HFFc6 (cell line): ENCODE measurements at regions not wholly inside any gene's neighbourhood (a gene's known extent, or its start where the extent isn't known, plus 50 kb on each side); places are given as distances from the start of the nearest gene placed in this dataset.
A peak's percentile ranks its signal among the peaks of the same experiment; 100 is the strongest.

Experiments
- DNase-seq: peaks from one replicate; pipeline ENCODE4 v3.0.0-alpha.2; 2018
- H3K27ac Mint-ChIP-seq: 2 replicates; pipeline ENCODE4 v1.8.0; 2020; ENCODE audit warnings: mild to moderate bottlenecking, mixed read lengths
- H3K27me3 Mint-ChIP-seq: 2 replicates; pipeline ENCODE4 v1.8.0; 2021; ENCODE audit warnings: mild to moderate bottlenecking, moderate library complexity, mixed read lengths; ENCODE audit not compliant: insufficient read depth
- H3K36me3 Mint-ChIP-seq: 2 replicates; pipeline ENCODE4 v1.8.0; 2021; ENCODE audit warnings: low read depth, mixed read lengths
- H3K4me1 Mint-ChIP-seq: 2 replicates; pipeline ENCODE4 v1.8.0; 2020; ENCODE audit warnings: low read depth, mixed read lengths
- H3K4me3 Mint-ChIP-seq: 2 replicates; pipeline ENCODE4 v1.8.0; 2020; ENCODE audit warnings: mild to moderate bottlenecking, moderate library complexity, mixed read lengths
- H3K9me3 Mint-ChIP-seq: 2 replicates; pipeline ENCODE4 v1.8.0; 2020; ENCODE audit warnings: mild to moderate bottlenecking, mixed read lengths
- TF ChIP-seq, protein P1 (sequence below): fragments of 200-600 bp; sonication (generic); IDR thresholded peaks from 2 replicates; pipeline ENCODE4 v1.5.0; 2021; ENCODE audit warnings: antibody characterized with exemption, mild to moderate bottlenecking

DNA sequence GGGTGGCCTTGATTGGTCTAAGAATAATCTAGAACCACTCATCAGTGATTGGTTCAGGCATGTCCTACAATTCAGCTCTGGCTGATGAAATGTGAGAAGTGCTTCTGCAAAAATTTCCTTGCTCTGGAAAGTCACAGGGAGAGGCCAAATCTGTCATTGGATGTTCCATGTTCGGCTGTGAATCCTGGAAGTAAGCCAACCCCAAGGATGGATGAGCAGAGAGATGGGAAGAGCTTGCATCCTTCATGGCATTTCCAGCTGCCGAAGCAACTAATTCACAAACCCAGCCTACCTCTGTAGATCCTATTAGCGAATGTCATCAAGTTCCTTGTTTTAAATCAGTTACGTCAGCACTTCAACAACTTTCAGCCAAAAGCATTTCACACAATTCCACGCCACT is 187.2 kb upstream of the SOX4 start:
- peaks cover 3% of the 10 kb centered on the region for H3K27me3 Mint-ChIP-seq
- no peaks in the 10 kb centered on the region for H3K36me3 Mint-ChIP-seq
- H3K27ac Mint-ChIP-seq: no peak overlapping the region
- TF ChIP-seq, protein P1, sequence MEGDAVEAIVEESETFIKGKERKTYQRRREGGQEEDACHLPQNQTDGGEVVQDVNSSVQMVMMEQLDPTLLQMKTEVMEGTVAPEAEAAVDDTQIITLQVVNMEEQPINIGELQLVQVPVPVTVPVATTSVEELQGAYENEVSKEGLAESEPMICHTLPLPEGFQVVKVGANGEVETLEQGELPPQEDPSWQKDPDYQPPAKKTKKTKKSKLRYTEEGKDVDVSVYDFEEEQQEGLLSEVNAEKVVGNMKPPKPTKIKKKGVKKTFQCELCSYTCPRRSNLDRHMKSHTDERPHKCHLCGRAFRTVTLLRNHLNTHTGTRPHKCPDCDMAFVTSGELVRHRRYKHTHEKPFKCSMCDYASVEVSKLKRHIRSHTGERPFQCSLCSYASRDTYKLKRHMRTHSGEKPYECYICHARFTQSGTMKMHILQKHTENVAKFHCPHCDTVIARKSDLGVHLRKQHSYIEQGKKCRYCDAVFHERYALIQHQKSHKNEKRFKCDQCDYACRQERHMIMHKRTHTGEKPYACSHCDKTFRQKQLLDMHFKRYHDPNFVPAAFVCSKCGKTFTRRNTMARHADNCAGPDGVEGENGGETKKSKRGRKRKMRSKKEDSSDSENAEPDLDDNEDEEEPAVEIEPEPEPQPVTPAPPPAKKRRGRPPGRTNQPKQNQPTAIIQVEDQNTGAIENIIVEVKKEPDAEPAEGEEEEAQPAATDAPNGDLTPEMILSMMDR: no peak
- peaks cover 14% of the 10 kb centered on the region for H3K9me3 Mint-ChIP-seq
- no peak for DNase-seq
- peak overlapping the region; percentile 43; the same call in 1 of the 2 replicates for H3K4me3 Mint-ChIP-seq
- peaks cover 6% of the 10 kb centered on the region; the same call in 1 of the 2 replicates for H3K4me1 Mint-ChIP-seq

DNA sequence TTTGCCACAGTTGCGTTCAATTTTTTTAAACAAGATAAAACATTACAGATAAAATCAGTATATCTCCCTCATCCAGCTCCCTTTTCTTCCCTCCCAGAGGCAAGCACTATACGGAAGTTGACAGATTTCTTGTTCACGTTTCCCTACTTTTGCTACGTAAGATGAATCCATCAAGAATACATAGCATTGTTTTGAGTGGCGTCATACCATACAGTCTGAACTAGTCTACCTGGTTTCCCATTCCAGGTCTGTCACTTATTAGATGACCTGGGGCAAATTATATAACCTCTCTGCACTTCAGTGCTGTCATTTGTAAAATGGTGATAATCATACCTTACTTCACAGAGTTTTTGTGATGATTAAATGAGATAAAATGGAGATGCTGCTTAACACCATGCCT is 184.3 kb upstream of the SOX4 start:
- peaks cover 3% of the 10 kb centered on the region for H3K27me3 Mint-ChIP-seq
- peaks cover 19% of the 10 kb centered on the region for H3K9me3 Mint-ChIP-seq
- no peak overlapping the region for H3K27ac Mint-ChIP-seq

DNA sequence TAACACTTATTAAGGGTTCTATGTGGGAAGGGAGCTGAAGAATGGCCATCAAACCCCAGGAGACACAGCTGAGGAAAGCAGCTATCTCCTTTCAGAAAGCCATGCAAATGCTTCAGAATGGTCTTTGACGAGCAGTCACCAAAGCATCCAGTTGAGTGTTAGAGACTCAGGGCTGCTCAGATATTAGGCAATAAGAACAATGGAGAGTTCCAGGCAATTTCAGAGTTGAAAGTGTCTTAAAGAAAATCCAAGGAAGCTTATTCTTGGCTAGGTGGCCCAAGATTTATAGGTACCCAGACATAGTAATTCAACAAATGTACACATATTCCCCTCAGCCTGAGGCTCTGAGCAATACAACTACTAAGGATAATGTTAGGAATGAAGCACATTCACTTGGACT is 180.1 kb upstream of the SOX4 start:
- TF ChIP-seq, protein P1: no peak
- H3K27ac Mint-ChIP-seq: no peak overlapping the region
- H3K4me1 Mint-ChIP-seq: no peaks in the 10 kb centered on the region; the same call in 1 of the 2 replicates
- H3K27me3 Mint-ChIP-seq: no peaks in the 10 kb centered on the region
- H3K36me3 Mint-ChIP-seq: no peaks in the 10 kb centered on the region
- peaks cover 12% of the 10 kb centered on the region for H3K9me3 Mint-ChIP-seq
- no peak overlapping the region for H3K4me3 Mint-ChIP-seq
- DNase-seq: no peak

More for the DNA sequence above, 184.3 kb upstream of the SOX4 start:
- H3K4me3 Mint-ChIP-seq: no peak overlapping the region
- peaks cover 6% of the 10 kb centered on the region; the same call in 1 of the 2 replicates for H3K4me1 Mint-ChIP-seq
- DNase-seq: no peak
- no peaks in the 10 kb centered on the region for H3K36me3 Mint-ChIP-seq
- TF ChIP-seq, protein P1: no peak

DNA sequence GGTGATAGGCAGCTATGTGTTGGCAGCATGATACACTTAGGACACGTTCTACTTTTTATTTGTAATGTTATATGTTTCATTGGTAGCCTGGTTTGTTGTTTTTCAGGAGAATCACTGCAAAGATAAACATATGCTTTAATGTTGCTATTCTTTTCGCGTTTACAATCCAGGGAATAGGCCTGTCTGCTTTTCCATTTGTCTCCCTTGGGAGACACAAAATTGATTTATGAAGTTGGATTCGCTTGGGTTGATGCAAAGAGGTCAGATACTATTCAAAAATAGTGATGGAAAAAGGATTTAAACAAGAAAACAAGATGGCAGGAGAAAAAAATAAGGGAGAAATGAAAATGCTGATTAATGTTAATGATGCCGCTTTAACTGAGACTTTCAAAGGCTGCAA is 179.5 kb upstream of the SOX4 start:
- no peak for DNase-seq
- Mint-ChIP-seq H3K27ac (no peak overlapping the region), H3K27me3 (no peaks in the 10 kb centered on the region), H3K4me1 (no peaks in the 10 kb centered on the region), H3K4me3 (no peak overlapping the region), H3K36me3 (no peaks in the 10 kb centered on the region), H3K9me3 (peaks cover 12% of the 10 kb centered on the region)
- TF ChIP-seq, protein P1: no peak

DNA sequence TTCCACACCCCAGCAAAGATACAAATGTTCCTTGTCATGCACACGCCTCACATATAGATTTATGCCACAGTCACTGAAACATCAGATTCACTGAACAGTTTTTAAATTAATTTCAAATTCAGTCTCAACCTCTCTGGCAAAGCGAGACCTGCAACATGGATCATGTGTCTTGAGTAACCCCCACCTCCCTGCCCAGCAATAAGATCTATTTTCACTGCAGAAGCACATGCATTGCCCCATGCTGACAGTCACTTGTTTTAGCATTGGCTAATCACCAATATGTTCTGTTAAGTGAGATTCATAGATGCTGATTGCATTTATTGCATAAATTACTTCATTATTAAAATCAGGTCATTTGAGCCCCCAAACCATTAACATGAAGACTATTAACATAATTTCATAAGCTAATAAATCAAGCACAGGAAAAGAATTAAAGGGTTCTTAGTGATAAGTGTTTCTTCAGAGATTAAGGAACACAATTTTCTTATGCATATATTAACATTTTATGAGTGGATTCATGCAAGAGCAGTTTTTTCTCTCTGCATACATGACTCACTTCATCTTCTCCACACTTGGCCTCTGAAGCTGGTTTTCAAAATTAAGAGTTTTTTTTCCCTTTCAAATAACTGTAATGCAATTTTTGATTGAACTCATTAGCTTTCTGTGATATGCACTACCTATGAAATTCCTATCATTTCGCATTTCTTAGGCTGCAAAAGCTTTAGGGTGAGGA is 173.2 kb upstream of the SOX4 start:
- Mint-ChIP-seq H3K27ac (no peak overlapping the region), H3K9me3 (peaks cover 7% of the 10 kb centered on the region; the same call in 1 of the 2 replicates), H3K4me3 (no peak overlapping the region), H3K27me3 (peaks cover 1% of the 10 kb centered on the region; the same call in 1 of the 2 replicates), H3K4me1 (no peaks in the 10 kb centered on the region), H3K36me3 (no peaks in the 10 kb centered on the region)
- TF ChIP-seq, protein P1: no peak
- no peak for DNase-seq
